ENCODE measurements at regions not wholly inside any gene's neighbourhood (a gene's known extent, or its start where the extent isn't known, plus 50 kb on each side); places are given as distances from the start of the nearest gene placed in this dataset.

DNA sequence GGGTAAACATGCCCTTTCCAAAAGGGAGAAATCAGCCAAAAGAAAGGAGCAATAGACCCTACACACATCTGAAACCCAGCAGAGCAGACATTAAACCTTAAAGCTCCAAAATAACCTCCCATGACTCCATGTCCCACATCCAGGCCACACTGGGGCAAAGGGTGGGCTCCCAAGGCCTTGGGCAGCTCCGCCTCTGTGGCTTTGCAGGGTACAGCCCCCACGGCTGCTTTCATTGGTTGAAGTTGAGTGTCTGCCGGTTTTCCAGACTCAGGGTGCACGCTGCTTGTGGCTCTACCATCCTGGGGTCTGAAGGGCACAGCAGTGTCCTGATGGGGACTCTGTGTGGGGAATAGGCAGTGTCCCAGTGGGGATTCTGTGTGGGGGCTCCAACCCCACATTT is 146.5 kb downstream of the ZDHHC21 start:
- TF ChIP-seq EP300 (IDR thresholded peaks at IDR 0.05) (no peak), POLR2AphosphoS5 (IDR thresholded peaks at IDR 0.05) (no peak), CTCF (IDR thresholded peaks at IDR 0.05) (no peak), POLR2A (IDR thresholded peaks at IDR 0.05; ENCODE audit: low read depth) (no peak)
